CD4-positive, alpha-beta T cell (primary cell): ENCODE measurements at regions not wholly inside any gene's neighbourhood (a gene's known extent, or its start where the extent isn't known, plus 50 kb on each side); places are given as distances from the start of the nearest gene placed in this dataset.

ENCODE experiments used
- ATAC-seq: fragments of 200-7000 bp; cut with Tn5 transposase; one replicate; pipeline ENCODE4 v1.10.0; 2022; ENCODE audit warnings: mild to moderate bottlenecking; ENCODE audit not compliant: poor library complexity
- CTCF ChIA-PET: fragments of 350-600 bp; sonication (Branson Sonifier 250); formaldehyde crosslinking; loops from one replicate; lab custom pipeline; 2021; ENCODE audit warnings: antibody characterized with exemption, inconsistent platforms; lab: Charles Lee
- POLR2A ChIA-PET: fragments of 350-600 bp; sonication (Branson Sonifier 250); formaldehyde crosslinking; loops from one replicate; lab custom pipeline; 2021; ENCODE audit warnings: antibody characterized with exemption, inconsistent platforms; lab: Charles Lee
- DNase-seq, 14 experiments: peaks; one replicate each; pipeline ENCODE4 v3.0.0-alpha.2; 2013 to 2020; ENCODE audit warnings: mixed read lengths in 2 of 14
- H3K27ac ChIP-seq, 2 donors: one replicate each; pipeline versions ENCODE4 v1.5.1 to v1.7.0; 2013; ENCODE audit warnings: low read length in 2 of 2, low read depth in 1 of 2, mild to moderate bottlenecking in 1 of 2
- H3K27me3 ChIP-seq, 2 experiments: 1 replicate in 1 of 2; 2 replicates in 1 of 2; pipeline versions ENCODE4 v1.6.1 to v1.7.0; 2013; ENCODE audit warnings: low read length in 2 of 2, control low read depth in 1 of 2, mild to moderate bottlenecking in 1 of 2, moderate library complexity in 1 of 2; ENCODE audit not compliant: insufficient read depth in 2 of 2, control insufficient read depth in 1 of 2
- H3K36me3 ChIP-seq: one replicate; pipeline ENCODE4 v1.6.1; 2013; ENCODE audit warnings: low read length, control low read depth; ENCODE audit not compliant: insufficient read depth
- H3K4me1 ChIP-seq: one replicate; pipeline ENCODE4 v1.6.1; 2013; ENCODE audit warnings: low read length, control low read depth; ENCODE audit not compliant: insufficient read depth
- H3K4me3 ChIP-seq: one replicate; pipeline ENCODE4 v1.5.1; 2013; ENCODE audit warnings: mild to moderate bottlenecking, low read length, moderate library complexity
- H3K9me3 ChIP-seq, 2 experiments: 1 replicate in 1 of 2; 2 replicates in 1 of 2; pipeline versions ENCODE4 v1.6.1 to v1.7.0; 2013; ENCODE audit warnings: low read length in 2 of 2, mild to moderate bottlenecking in 2 of 2, control low read depth in 1 of 2, moderate library complexity in 1 of 2; ENCODE audit not compliant: control insufficient read depth in 1 of 2, insufficient read depth in 1 of 2
- H3K27ac Mint-ChIP-seq: one replicate; pipeline ENCODE4 v1.8.0; 2020; ENCODE audit warnings: mixed read lengths
- H3K27me3 Mint-ChIP-seq: one replicate; pipeline ENCODE4 v1.8.0; 2021; ENCODE audit warnings: mixed read lengths
- H3K36me3 Mint-ChIP-seq: one replicate; pipeline ENCODE4 v1.8.0; 2021; ENCODE audit warnings: low read depth, mixed read lengths
- H3K4me1 Mint-ChIP-seq: one replicate; pipeline ENCODE4 v1.8.0; 2021; ENCODE audit warnings: low read depth, mixed read lengths
- H3K4me3 Mint-ChIP-seq: one replicate; pipeline ENCODE4 v1.8.0; 2020; ENCODE audit warnings: mild to moderate bottlenecking, mixed read lengths
- H3K9me3 Mint-ChIP-seq: one replicate; pipeline ENCODE4 v1.8.0; 2020; ENCODE audit warnings: mixed read lengths
- intact Hi-C, 2 experiments: fragments of 100-400 bp; cut with DNase I in 1 of 2; cut with micrococcal nuclease in 1 of 2; formaldehyde crosslinking; loops; one replicate each; pipeline versions ENCODE4 v1.15.1 to v1.9.0; 2023 to 2025; cut with DNase I, micrococcal nuclease
- TF ChIP-seq, protein P1 (sequence below): fragments of 200-600 bp; IDR thresholded peaks from one replicate; pipeline ENCODE4 v1.8.0; 2022; ENCODE audit warnings: antibody characterized with exemption, mild to moderate bottlenecking

DNA sequence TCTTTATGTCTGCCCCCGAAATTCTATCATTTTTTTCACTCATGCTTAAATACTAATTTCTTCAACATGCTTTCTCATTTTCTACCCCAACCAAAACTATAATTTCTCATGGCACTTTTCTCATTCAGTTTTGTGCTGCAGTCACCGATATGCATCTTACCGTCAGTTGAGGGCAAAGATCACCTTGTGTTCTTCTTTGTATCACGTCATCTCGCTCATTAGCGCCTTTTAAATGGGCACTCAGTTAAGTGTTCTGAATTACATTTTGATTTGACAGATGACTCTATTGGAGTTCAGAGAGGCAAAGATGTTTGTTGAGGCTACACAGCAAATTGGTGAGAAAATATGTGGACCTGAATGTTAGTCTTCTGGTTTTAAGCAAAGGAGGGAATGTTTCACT, 211.7 kb upstream of the GLRA1 start:
- H3K9me3 ChIP-seq, result no peaks in the 10 kb centered on the region
- TF ChIP-seq, protein P1, sequence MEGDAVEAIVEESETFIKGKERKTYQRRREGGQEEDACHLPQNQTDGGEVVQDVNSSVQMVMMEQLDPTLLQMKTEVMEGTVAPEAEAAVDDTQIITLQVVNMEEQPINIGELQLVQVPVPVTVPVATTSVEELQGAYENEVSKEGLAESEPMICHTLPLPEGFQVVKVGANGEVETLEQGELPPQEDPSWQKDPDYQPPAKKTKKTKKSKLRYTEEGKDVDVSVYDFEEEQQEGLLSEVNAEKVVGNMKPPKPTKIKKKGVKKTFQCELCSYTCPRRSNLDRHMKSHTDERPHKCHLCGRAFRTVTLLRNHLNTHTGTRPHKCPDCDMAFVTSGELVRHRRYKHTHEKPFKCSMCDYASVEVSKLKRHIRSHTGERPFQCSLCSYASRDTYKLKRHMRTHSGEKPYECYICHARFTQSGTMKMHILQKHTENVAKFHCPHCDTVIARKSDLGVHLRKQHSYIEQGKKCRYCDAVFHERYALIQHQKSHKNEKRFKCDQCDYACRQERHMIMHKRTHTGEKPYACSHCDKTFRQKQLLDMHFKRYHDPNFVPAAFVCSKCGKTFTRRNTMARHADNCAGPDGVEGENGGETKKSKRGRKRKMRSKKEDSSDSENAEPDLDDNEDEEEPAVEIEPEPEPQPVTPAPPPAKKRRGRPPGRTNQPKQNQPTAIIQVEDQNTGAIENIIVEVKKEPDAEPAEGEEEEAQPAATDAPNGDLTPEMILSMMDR, result no peak
- H3K36me3 ChIP-seq, result no peaks in the 10 kb centered on the region
- no peak for DNase-seq
- no peaks in the 10 kb centered on the region for H3K27me3 ChIP-seq
- H3K36me3 Mint-ChIP-seq, result no peaks in the 10 kb centered on the region
- no peaks in the 10 kb centered on the region for H3K4me1 Mint-ChIP-seq
- no peaks in the 10 kb centered on the region for H3K4me1 ChIP-seq
- H3K4me3 ChIP-seq, result no peak overlapping the region
- CTCF ChIA-PET, result no interaction called here
- no peak overlapping the region for H3K27ac ChIP-seq
- H3K27me3 Mint-ChIP-seq, result no peaks in the 10 kb centered on the region
- no peak overlapping the region for H3K4me3 Mint-ChIP-seq
- intact Hi-C loops, result no loop called here
- no peak overlapping the region for H3K27ac Mint-ChIP-seq
- POLR2A ChIA-PET, result no interaction called here
- no peak for ATAC-seq
- H3K9me3 Mint-ChIP-seq, result no peaks in the 10 kb centered on the region

DNA sequence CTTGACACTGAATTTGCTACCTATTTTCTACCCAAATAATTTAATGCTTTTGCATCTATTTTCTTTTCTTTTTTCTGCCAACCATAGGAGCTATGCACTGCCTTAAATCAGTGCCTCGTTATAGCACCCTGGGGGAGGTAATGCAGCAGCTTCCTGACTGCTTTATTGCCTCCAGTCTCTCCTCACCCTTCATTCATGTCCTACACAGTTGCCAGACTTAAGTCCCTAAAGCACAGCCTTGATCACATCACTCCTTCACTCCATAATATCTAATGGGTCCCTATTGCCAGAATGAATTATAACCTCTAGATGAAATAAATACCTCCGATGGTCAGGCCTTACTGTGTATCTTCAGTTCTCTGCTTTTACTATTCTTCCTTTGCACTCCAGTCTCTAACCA, 211.2 kb upstream of the GLRA1 start:
- Histone ChIP-seq H3K27me3 (no peaks in the 10 kb centered on the region), H3K9me3 (no peaks in the 10 kb centered on the region), H3K4me3 (no peak overlapping the region), H3K36me3 (no peaks in the 10 kb centered on the region), H3K27ac (no peak overlapping the region), H3K4me1 (no peaks in the 10 kb centered on the region)
- CTCF ChIA-PET, result no interaction called here
- TF ChIP-seq, protein P1, result no peak
- Mint-ChIP-seq H3K4me1 (no peaks in the 10 kb centered on the region), H3K9me3 (no peaks in the 10 kb centered on the region), H3K27ac (no peak overlapping the region), H3K36me3 (no peaks in the 10 kb centered on the region), H3K4me3 (no peak overlapping the region), H3K27me3 (no peaks in the 10 kb centered on the region)
- POLR2A ChIA-PET, result no interaction called here
- ATAC-seq (no peak), DNase-seq (no peak)
- intact Hi-C loops, result no loop called here

GRCh38 chr5:152125661-152126205, 201.1 kb upstream of the GLRA1 start:
- TF ChIP-seq, protein P1, result no peak
- Mint-ChIP-seq H3K27ac (no peak overlapping the region), H3K36me3 (no peaks in the 10 kb centered on the region), H3K9me3 (no peaks in the 10 kb centered on the region), H3K27me3 (no peaks in the 10 kb centered on the region), H3K4me3 (no peak overlapping the region), H3K4me1 (no peaks in the 10 kb centered on the region)
- Histone ChIP-seq H3K36me3 (no peaks in the 10 kb centered on the region), H3K4me1 (no peaks in the 10 kb centered on the region), H3K4me3 (no peak overlapping the region), H3K27ac (no peak overlapping the region), H3K9me3 (peaks cover 0 to 4% of the 10 kb centered on the region in 2 experiments), H3K27me3 (no peaks in the 10 kb centered on the region)
- POLR2A ChIA-PET, result no interaction called here
- DNase-seq (no peak), ATAC-seq (no peak)
- CTCF ChIA-PET, result no interaction called here
- intact Hi-C loops, result no loop called here
